Calu3 (cell line): ENCODE measurements at regions not wholly inside any gene's neighbourhood (a gene's known extent, or its start where the extent isn't known, plus 50 kb on each side); places are given as distances from the start of the nearest gene placed in this dataset.

Experiments used
- BruUV-seq: library from RNA; stranded (reverse); fragments of 400-500 nt; replicated peaks from 2 replicates; lab custom pipeline; 2021; lab: Mats Ljungman, UMichigan
- CTCF ChIA-PET: fragments of 300-600 bp; sonication (Branson Sonifier 250); formaldehyde crosslinking; loops from one replicate; lab custom pipeline; 2022; ENCODE audit warnings: antibody characterized with exemption; lab: Charles Lee
- DNase-seq: peaks from one replicate; pipeline ENCODE4 v3.0.0; 2022
- H3K27ac Mint-ChIP-seq: one replicate; pipeline ENCODE4 v1.8.0; 2022; ENCODE audit warnings: mixed read lengths; ENCODE audit not compliant: unreplicated experiment
- H3K27me3 Mint-ChIP-seq: one replicate; pipeline ENCODE4 v1.8.0; 2022; ENCODE audit warnings: mixed read lengths; ENCODE audit not compliant: unreplicated experiment
- H3K36me3 Mint-ChIP-seq: one replicate; pipeline ENCODE4 v1.8.0; 2022; ENCODE audit warnings: mild to moderate bottlenecking, moderate library complexity, mixed read lengths; ENCODE audit not compliant: insufficient read depth, unreplicated experiment
- H3K4me1 Mint-ChIP-seq: one replicate; pipeline ENCODE4 v1.8.0; 2022; ENCODE audit warnings: mild to moderate bottlenecking, low read depth, mixed read lengths; ENCODE audit not compliant: unreplicated experiment
- H3K4me3 Mint-ChIP-seq: one replicate; pipeline ENCODE4 v1.8.0; 2022; ENCODE audit warnings: mild to moderate bottlenecking, low read depth, moderate library complexity, mixed read lengths; ENCODE audit not compliant: unreplicated experiment
- H3K9me3 Mint-ChIP-seq: one replicate; pipeline ENCODE4 v1.8.0; 2022; ENCODE audit warnings: low read depth, mixed read lengths; ENCODE audit not compliant: unreplicated experiment
- intact Hi-C: fragments of 100-400 bp; cut with micrococcal nuclease; formaldehyde crosslinking; loops from one replicate; pipeline ENCODE4 v1.10.0; 2022; ENCODE audit not compliant: unreplicated experiment
- TF ChIP-seq, protein P1 (sequence below): fragments of 200-600 bp; IDR thresholded peaks from one replicate; pipeline ENCODE4 v1.8.0; 2022; ENCODE audit warnings: antibody characterized with exemption; ENCODE audit not compliant: unreplicated experiment

- Mint-ChIP-seq H3K27me3 (no peaks in the 10 kb centered on the region), H3K4me3 (no peak overlapping the region), H3K36me3 (no peaks in the 10 kb centered on the region), H3K9me3 (peaks cover 10% of the 10 kb centered on the region), H3K27ac (no peak overlapping the region), H3K4me1 (no peaks in the 10 kb centered on the region)
- BruUV-seq = no TSS peak
- TF ChIP-seq, protein P1, sequence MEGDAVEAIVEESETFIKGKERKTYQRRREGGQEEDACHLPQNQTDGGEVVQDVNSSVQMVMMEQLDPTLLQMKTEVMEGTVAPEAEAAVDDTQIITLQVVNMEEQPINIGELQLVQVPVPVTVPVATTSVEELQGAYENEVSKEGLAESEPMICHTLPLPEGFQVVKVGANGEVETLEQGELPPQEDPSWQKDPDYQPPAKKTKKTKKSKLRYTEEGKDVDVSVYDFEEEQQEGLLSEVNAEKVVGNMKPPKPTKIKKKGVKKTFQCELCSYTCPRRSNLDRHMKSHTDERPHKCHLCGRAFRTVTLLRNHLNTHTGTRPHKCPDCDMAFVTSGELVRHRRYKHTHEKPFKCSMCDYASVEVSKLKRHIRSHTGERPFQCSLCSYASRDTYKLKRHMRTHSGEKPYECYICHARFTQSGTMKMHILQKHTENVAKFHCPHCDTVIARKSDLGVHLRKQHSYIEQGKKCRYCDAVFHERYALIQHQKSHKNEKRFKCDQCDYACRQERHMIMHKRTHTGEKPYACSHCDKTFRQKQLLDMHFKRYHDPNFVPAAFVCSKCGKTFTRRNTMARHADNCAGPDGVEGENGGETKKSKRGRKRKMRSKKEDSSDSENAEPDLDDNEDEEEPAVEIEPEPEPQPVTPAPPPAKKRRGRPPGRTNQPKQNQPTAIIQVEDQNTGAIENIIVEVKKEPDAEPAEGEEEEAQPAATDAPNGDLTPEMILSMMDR = no peak
- no peak for DNase-seq
- intact Hi-C loops = no loop called here
- CTCF ChIA-PET = no interaction called here
These were observed 691.7 kb downstream of the FAM133A start for GRCh38 chrX:94365736-94366135.

GRCh38 chrX:94366616-94367015 lies 692.6 kb downstream of the FAM133A start:
- Mint-ChIP-seq H3K9me3 (peaks cover 10% of the 10 kb centered on the region), H3K4me3 (no peak overlapping the region), H3K27ac (no peak overlapping the region), H3K27me3 (no peaks in the 10 kb centered on the region), H3K36me3 (no peaks in the 10 kb centered on the region), H3K4me1 (no peaks in the 10 kb centered on the region)
- DNase-seq = no peak
- BruUV-seq = no TSS peak
- intact Hi-C loops = no loop called here
- CTCF ChIA-PET = no interaction called here
- TF ChIP-seq, protein P1 = no peak

- Mint-ChIP-seq H3K9me3 (peaks cover 11% of the 10 kb centered on the region), H3K36me3 (no peaks in the 10 kb centered on the region), H3K27ac (no peak overlapping the region), H3K27me3 (no peaks in the 10 kb centered on the region), H3K4me3 (no peak overlapping the region), H3K4me1 (no peaks in the 10 kb centered on the region)
- no peak for DNase-seq
- CTCF ChIA-PET = no interaction called here
- intact Hi-C loops = no loop called here
- TF ChIP-seq, protein P1 = no peak
- no TSS peak for BruUV-seq
These were observed 715.0 kb downstream of the FAM133A start for GRCh38 chrX:94389044-94389443.

- TF ChIP-seq, protein P1 = no peak
- no peak overlapping the region for H3K27ac Mint-ChIP-seq
- CTCF ChIA-PET = no interaction called here
These were observed 726.5 kb downstream of the FAM133A start for GRCh38 chrX:94400488-94400887.

More at GRCh38 chrX:94400488-94400887, 726.5 kb downstream of the FAM133A start:
- no peaks in the 10 kb centered on the region for H3K27me3 Mint-ChIP-seq
- no TSS peak for BruUV-seq
- H3K36me3 Mint-ChIP-seq = no peaks in the 10 kb centered on the region
- H3K4me1 Mint-ChIP-seq = no peaks in the 10 kb centered on the region
- no peak overlapping the region for H3K4me3 Mint-ChIP-seq
- intact Hi-C loops = no loop called here
- peaks cover 10% of the 10 kb centered on the region for H3K9me3 Mint-ChIP-seq
- DNase-seq = no peak
